GM23248 (cell line): ENCODE measurements at regions not wholly inside any gene's neighbourhood (a gene's known extent, or its start where the extent isn't known, plus 50 kb on each side); places are given as distances from the start of the nearest gene placed in this dataset.

Experiments used
- EZH2 ChIP-seq: fragments of 200-600 bp; sonication (generic); IDR thresholded peaks from 2 replicates; pipeline ENCODE4 v1.6.1; 2018; ENCODE audit warnings: antibody characterized with exemption, mild to moderate bottlenecking; ENCODE audit not compliant: insufficient read depth, poor library complexity, severe bottlenecking
- EZH2phosphoT487 ChIP-seq: fragments of 200-600 bp; sonication (generic); IDR thresholded peaks from 2 replicates; pipeline ENCODE4 v1.6.1; 2018; ENCODE audit warnings: antibody characterized with exemption, moderate library complexity, mild to moderate bottlenecking, low read depth; ENCODE audit not compliant: insufficient read depth

- no peak for TF ChIP-seq EZH2phosphoT487
- TF ChIP-seq EZH2 = no peak
These were observed 305.9 kb upstream of the DAB2 start for GRCh38 chr5:39730699-39731098.
